Astrocyte (in vitro differentiated cells and primary cell): ENCODE measurements at regions not wholly inside any gene's neighbourhood (a gene's known extent, or its start where the extent isn't known, plus 50 kb on each side); places are given as distances from the start of the nearest gene placed in this dataset.
A peak's percentile ranks its signal among the peaks of the same experiment; 100 is the strongest.

Experiments
- DNase-seq: peaks from one replicate; pipeline ENCODE4 v3.0.0-alpha.2; 2010; ENCODE audit warnings: low read depth
- FAIRE-seq: peaks from 2 replicates; lab custom pipeline; 2011; peaks lifted over from hg19 to GRCh38; lab: Jason Lieb, UNC
- H2AFZ ChIP-seq: 2 replicates; pipeline ENCODE4 v1.6.0; 2012; ENCODE audit warnings: low read depth, low read length, inconsistent platforms
- H3K27ac ChIP-seq: 2 replicates; pipeline ENCODE4 v1.5.1; 2011; ENCODE audit warnings: low read depth, low read length, inconsistent platforms
- H3K27me3 ChIP-seq: 2 replicates; pipeline ENCODE4 v1.6.0; 2011; ENCODE audit warnings: low read length, inconsistent platforms; ENCODE audit not compliant: insufficient read depth
- H3K36me3 ChIP-seq: 2 replicates; pipeline ENCODE4 v1.5.1; 2011; ENCODE audit warnings: low read length, inconsistent platforms; ENCODE audit not compliant: insufficient read depth
- H3K4me1 ChIP-seq: 2 replicates; pipeline ENCODE4 v1.5.1; 2011; ENCODE audit warnings: low read length, inconsistent platforms; ENCODE audit not compliant: insufficient read depth
- H3K4me2 ChIP-seq: 2 replicates; pipeline ENCODE4 v1.6.0; 2012; ENCODE audit warnings: low read length, inconsistent platforms
- H3K4me3 ChIP-seq: 2 replicates; pipeline ENCODE4 v1.5.1; 2011; ENCODE audit warnings: low read depth, mild to moderate bottlenecking, low read length, inconsistent platforms; ENCODE audit not compliant: insufficient read depth
- H3K79me2 ChIP-seq: 2 replicates; pipeline ENCODE4 v1.6.0; 2012; ENCODE audit warnings: mild to moderate bottlenecking, low read length, inconsistent platforms; ENCODE audit not compliant: insufficient read depth
- H3K9ac ChIP-seq: 2 replicates; pipeline ENCODE4 v1.6.0; 2012; ENCODE audit warnings: mild to moderate bottlenecking, low read length, inconsistent platforms
- H3K9me3 ChIP-seq: 2 replicates; pipeline ENCODE4 v1.5.1; 2012; ENCODE audit warnings: low read depth, mild to moderate bottlenecking, low read length, inconsistent platforms; ENCODE audit not compliant: insufficient read depth
- H4K20me1 ChIP-seq: 2 replicates; pipeline ENCODE4 v1.6.0; 2012; ENCODE audit warnings: low read length, inconsistent platforms; ENCODE audit not compliant: insufficient read depth
- H3K27ac Mint-ChIP-seq: one replicate; pipeline ENCODE4 v1.8.0; 2021; ENCODE audit warnings: mild to moderate bottlenecking, mixed read lengths; ENCODE audit not compliant: unreplicated experiment
- H3K27me3 Mint-ChIP-seq: one replicate; pipeline ENCODE4 v1.8.0; 2021; ENCODE audit warnings: low read depth, mixed read lengths; ENCODE audit not compliant: unreplicated experiment
- H3K36me3 Mint-ChIP-seq: one replicate; pipeline ENCODE4 v1.8.0; 2021; ENCODE audit warnings: low read depth, mixed read lengths; ENCODE audit not compliant: unreplicated experiment
- H3K4me1 Mint-ChIP-seq: one replicate; pipeline ENCODE4 v1.8.0; 2021; ENCODE audit warnings: low read depth, mixed read lengths; ENCODE audit not compliant: unreplicated experiment
- H3K4me3 Mint-ChIP-seq: one replicate; pipeline ENCODE4 v1.8.0; 2021; ENCODE audit warnings: mild to moderate bottlenecking, moderate library complexity, mixed read lengths; ENCODE audit not compliant: unreplicated experiment
- H3K9me3 Mint-ChIP-seq: one replicate; pipeline ENCODE4 v1.8.0; 2021; ENCODE audit warnings: mild to moderate bottlenecking, mixed read lengths; ENCODE audit not compliant: unreplicated experiment
- EZH2 ChIP-seq: IDR thresholded peaks from 2 replicates; pipeline ENCODE4 v1.6.1; 2012; ENCODE audit warnings: mild to moderate bottlenecking, low read length, inconsistent platforms; ENCODE audit not compliant: insufficient read depth
- TF ChIP-seq, protein P1 (sequence below): IDR thresholded peaks from 2 replicates; pipeline ENCODE4 v1.5.1; 2011; ENCODE audit warnings: low read depth, mild to moderate bottlenecking, inconsistent platforms, low read length, moderate library complexity; ENCODE audit not compliant: insufficient read depth

DNA sequence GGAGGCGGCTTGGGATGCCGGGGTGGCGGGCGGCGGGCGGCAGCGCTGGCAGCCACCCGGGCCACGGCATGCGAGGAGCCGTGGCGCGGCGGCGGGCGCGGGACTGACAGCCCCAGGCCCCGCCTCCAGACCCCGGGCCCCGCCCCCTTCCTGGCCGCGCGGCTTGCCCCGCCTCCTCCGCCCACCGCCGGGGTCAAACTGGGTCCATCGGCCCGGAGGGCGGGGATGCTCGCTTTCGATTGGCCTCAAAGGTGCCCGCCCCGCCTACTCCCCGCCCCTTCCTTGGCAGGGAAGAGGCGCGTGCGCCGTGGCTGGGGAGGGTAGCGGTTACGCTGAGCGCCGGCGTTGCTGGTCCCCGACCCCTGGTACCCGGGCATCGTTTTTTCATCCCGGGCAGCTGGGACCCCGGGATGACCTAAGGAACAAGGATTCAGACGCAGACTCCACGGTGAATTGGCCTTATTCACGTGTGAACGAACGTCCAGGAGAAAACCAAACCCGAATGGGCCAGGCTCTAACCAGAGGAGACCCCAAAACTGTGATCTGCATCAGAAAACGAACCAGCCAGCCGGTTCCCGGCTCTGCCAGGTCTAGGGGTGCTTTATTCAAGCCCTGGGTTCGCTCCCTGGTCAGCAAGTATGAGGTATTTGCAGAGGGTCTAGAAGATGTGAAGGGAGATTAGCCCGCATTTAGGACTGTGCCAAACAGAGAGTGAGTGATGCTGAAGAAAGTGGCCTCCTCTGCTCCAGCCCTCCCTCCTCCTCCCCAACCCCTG lies 117.2 kb upstream of the GUCA2B start:
- peak overlapping the region; percentile 83 for H3K4me3 Mint-ChIP-seq
- H3K9ac ChIP-seq, result peak overlapping the region; percentile 91
- H2AFZ ChIP-seq, result peak overlapping the region; percentile 95
- peaks cover 5% of the 10 kb centered on the region for H3K4me1 ChIP-seq
- no peaks in the 10 kb centered on the region for H3K36me3 Mint-ChIP-seq
- H3K4me3 ChIP-seq, result peak overlapping the region; percentile 97
- TF ChIP-seq, protein P1, sequence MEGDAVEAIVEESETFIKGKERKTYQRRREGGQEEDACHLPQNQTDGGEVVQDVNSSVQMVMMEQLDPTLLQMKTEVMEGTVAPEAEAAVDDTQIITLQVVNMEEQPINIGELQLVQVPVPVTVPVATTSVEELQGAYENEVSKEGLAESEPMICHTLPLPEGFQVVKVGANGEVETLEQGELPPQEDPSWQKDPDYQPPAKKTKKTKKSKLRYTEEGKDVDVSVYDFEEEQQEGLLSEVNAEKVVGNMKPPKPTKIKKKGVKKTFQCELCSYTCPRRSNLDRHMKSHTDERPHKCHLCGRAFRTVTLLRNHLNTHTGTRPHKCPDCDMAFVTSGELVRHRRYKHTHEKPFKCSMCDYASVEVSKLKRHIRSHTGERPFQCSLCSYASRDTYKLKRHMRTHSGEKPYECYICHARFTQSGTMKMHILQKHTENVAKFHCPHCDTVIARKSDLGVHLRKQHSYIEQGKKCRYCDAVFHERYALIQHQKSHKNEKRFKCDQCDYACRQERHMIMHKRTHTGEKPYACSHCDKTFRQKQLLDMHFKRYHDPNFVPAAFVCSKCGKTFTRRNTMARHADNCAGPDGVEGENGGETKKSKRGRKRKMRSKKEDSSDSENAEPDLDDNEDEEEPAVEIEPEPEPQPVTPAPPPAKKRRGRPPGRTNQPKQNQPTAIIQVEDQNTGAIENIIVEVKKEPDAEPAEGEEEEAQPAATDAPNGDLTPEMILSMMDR, result no peak
- no peak for TF ChIP-seq EZH2
- H3K4me2 ChIP-seq, result peak overlapping the region; percentile 95
- H4K20me1 ChIP-seq, result peaks cover 14% of the 10 kb centered on the region
- H3K9me3 Mint-ChIP-seq, result no peaks in the 10 kb centered on the region
- H3K36me3 ChIP-seq, result no peaks in the 10 kb centered on the region
- peak overlapping the region; percentile 73 for H3K27ac ChIP-seq
- peaks cover 37% of the 10 kb centered on the region for H3K79me2 ChIP-seq
- DNase-seq (peak; percentile 74), FAIRE-seq (no peak)
- H3K4me1 Mint-ChIP-seq, result no peaks in the 10 kb centered on the region
- H3K27ac Mint-ChIP-seq, result no peak overlapping the region
- no peaks in the 10 kb centered on the region for H3K27me3 ChIP-seq
- H3K27me3 Mint-ChIP-seq, result peaks cover 23% of the 10 kb centered on the region
- no peaks in the 10 kb centered on the region for H3K9me3 ChIP-seq

DNA sequence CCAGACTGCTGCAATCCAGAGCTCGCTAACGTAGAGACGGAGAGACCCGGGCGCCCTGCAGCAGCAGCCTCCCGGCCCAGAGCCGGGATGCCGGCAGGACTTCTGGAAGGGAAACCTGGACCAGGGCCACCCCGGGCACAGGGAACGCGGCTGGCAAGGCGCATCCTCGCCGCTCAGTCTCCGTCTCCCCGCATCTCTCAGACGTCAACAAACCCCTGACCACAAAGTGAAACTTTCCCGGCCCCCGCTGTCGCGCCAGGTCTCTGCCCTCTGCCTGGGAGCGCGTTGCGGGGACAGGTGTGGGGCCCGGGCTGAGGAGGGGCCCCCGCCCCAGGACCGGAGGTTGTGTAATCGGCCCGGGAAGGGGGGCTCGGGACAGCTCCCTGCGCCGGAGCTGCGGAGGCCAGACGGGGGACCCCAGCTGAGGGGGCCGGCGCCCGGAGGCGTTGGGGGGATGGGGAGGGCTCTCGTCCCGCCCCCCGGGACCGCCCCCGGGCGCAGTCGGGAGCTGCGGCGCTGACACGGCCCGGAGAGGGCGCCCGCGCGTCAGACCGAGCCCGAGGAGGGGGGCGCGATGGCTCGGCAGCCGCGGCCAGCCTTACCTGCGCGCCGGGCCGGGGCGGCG lies 116.6 kb upstream of the HIVEP3 start:
- Histone ChIP-seq H3K36me3 (no peaks in the 10 kb centered on the region), H3K27ac (peak overlapping the region; percentile 73), H3K4me3 (peak overlapping the region; percentile 97), H3K9me3 (no peaks in the 10 kb centered on the region), H3K4me2 (peak overlapping the region; percentile 95), H4K20me1 (peaks cover 17% of the 10 kb centered on the region), H3K27me3 (no peaks in the 10 kb centered on the region), H3K4me1 (peaks cover 5% of the 10 kb centered on the region), H3K9ac (peak overlapping the region; percentile 91), H2AFZ (peak overlapping the region; percentile 88), H3K79me2 (peaks cover 44% of the 10 kb centered on the region)
- no peak overlapping the region for H3K27ac Mint-ChIP-seq
- DNase-seq (peak; percentile 37), FAIRE-seq (no peak)
- no peaks in the 10 kb centered on the region for H3K4me1 Mint-ChIP-seq
- no peaks in the 10 kb centered on the region for H3K36me3 Mint-ChIP-seq
- H3K4me3 Mint-ChIP-seq, result peak overlapping the region; percentile 87
- H3K27me3 Mint-ChIP-seq, result peaks cover 23% of the 10 kb centered on the region
- TF ChIP-seq, protein P1, result peak; percentile 3
- no peak for TF ChIP-seq EZH2
- H3K9me3 Mint-ChIP-seq, result no peaks in the 10 kb centered on the region
